H9 (cell line): ENCODE measurements at regions not wholly inside any gene's neighbourhood (a gene's known extent, or its start where the extent isn't known, plus 50 kb on each side); places are given as distances from the start of the nearest gene placed in this dataset.

Experiments used
- DNase-seq: peaks from one replicate; pipeline ENCODE4 v3.0.0-alpha.2; 2017
- H2AFZ ChIP-seq: one replicate; pipeline ENCODE4 v1.6.1; 2013; ENCODE audit warnings: mild to moderate bottlenecking, low read length, control low read depth, moderate library complexity
- H2AK5ac ChIP-seq: 2 replicates; pipeline ENCODE4 v1.6.1; 2013; ENCODE audit warnings: low read length, control low read depth, mixed read lengths; ENCODE audit not compliant: insufficient read length
- H2BK120ac ChIP-seq: one replicate; pipeline ENCODE4 v1.6.1; 2013; ENCODE audit warnings: low read depth, mild to moderate bottlenecking, low read length, control low read depth, inconsistent platforms; ENCODE audit not compliant: poor library complexity, severe bottlenecking
- H2BK12ac ChIP-seq: 2 replicates; pipeline ENCODE4 v1.6.1; 2013; ENCODE audit warnings: low read length, control low read depth, mixed read lengths, low read depth; ENCODE audit not compliant: insufficient read length
- H2BK15ac ChIP-seq: 2 replicates; pipeline ENCODE4 v1.6.1; 2013; ENCODE audit warnings: low read depth, low read length, control low read depth
- H2BK20ac ChIP-seq: one replicate; pipeline ENCODE4 v1.6.1; 2013; ENCODE audit warnings: low read depth, mild to moderate bottlenecking, low read length, control low read depth, inconsistent platforms; ENCODE audit not compliant: poor library complexity, severe bottlenecking
- H2BK5ac ChIP-seq: 2 replicates; pipeline ENCODE4 v1.6.1; 2013; ENCODE audit warnings: low read length, control low read depth, mixed read lengths; ENCODE audit not compliant: insufficient read length
- H3K14ac ChIP-seq: 2 replicates; pipeline ENCODE4 v1.6.1; 2013; ENCODE audit warnings: low read length, control low read depth; ENCODE audit not compliant: insufficient read depth
- H3K18ac ChIP-seq: 2 replicates; pipeline ENCODE4 v1.6.1; 2013; ENCODE audit warnings: low read depth, mild to moderate bottlenecking, mixed read lengths, low read length, control low read depth; ENCODE audit not compliant: insufficient read length
- H3K23ac ChIP-seq: 2 replicates; pipeline ENCODE4 v1.6.1; 2013; ENCODE audit warnings: low read length, control low read depth, mixed read lengths, low read depth; ENCODE audit not compliant: insufficient read length
- H3K23me2 ChIP-seq: 2 replicates; pipeline ENCODE4 v1.6.1; 2013; ENCODE audit warnings: low read depth, mild to moderate bottlenecking, mixed read lengths, low read length, control low read depth; ENCODE audit not compliant: insufficient read length, poor library complexity, severe bottlenecking
- H3K27ac ChIP-seq: 2 replicates; pipeline ENCODE4 v1.5.1; 2013; ENCODE audit warnings: low read length, control low read depth, mixed read lengths, low read depth; ENCODE audit not compliant: insufficient read length
- H3K27me3 ChIP-seq: 2 replicates; pipeline ENCODE4 v1.6.1; 2013; ENCODE audit warnings: low read length, control low read depth, inconsistent platforms; ENCODE audit not compliant: insufficient read depth
- H3K4ac ChIP-seq: 2 replicates; pipeline ENCODE4 v1.6.1; 2013; ENCODE audit warnings: low read depth, mild to moderate bottlenecking, control low read depth, inconsistent platforms, low read length, moderate library complexity
- H3K4me1 ChIP-seq: 2 replicates; pipeline ENCODE4 v1.6.1; 2013; ENCODE audit warnings: low read length, control low read depth, inconsistent platforms; ENCODE audit not compliant: insufficient read depth
- H3K4me2 ChIP-seq: 2 replicates; pipeline ENCODE4 v1.6.1; 2013; ENCODE audit warnings: low read length, control low read depth, mixed read lengths; ENCODE audit not compliant: insufficient read length, insufficient read depth
- H3K56ac ChIP-seq: 2 replicates; pipeline ENCODE4 v1.6.1; 2013; ENCODE audit warnings: low read depth, mild to moderate bottlenecking, mixed read lengths, low read length, control low read depth; ENCODE audit not compliant: insufficient read length
- H3K79me1 ChIP-seq: 2 replicates; pipeline ENCODE4 v1.6.1; 2013; ENCODE audit warnings: low read depth, mild to moderate bottlenecking, moderate library complexity, low read length, control low read depth, inconsistent platforms; ENCODE audit not compliant: insufficient read depth, poor library complexity, severe bottlenecking
- H3K79me2 ChIP-seq: 2 replicates; pipeline ENCODE4 v1.6.1; 2013; ENCODE audit warnings: low read length, control low read depth, inconsistent platforms; ENCODE audit not compliant: insufficient read depth
- H3K9ac ChIP-seq: 2 replicates; pipeline ENCODE4 v1.6.1; 2013; ENCODE audit warnings: low read length, control low read depth, mixed read lengths; ENCODE audit not compliant: insufficient read length; ENCODE audit errors: extremely low read depth
- H3K9me3 ChIP-seq: one replicate; pipeline ENCODE4 v1.6.1; 2013; ENCODE audit warnings: low read depth, low read length, inconsistent platforms; ENCODE audit not compliant: control insufficient read depth
- H3T11ph ChIP-seq: one replicate; pipeline ENCODE4 v1.6.1; 2013; ENCODE audit warnings: mild to moderate bottlenecking, low read length, control low read depth, inconsistent platforms
- H4K20me1 ChIP-seq: one replicate; pipeline ENCODE4 v1.6.1; 2013; ENCODE audit not compliant: control insufficient read depth, insufficient read length, insufficient read depth
- H4K5ac ChIP-seq: 2 replicates; pipeline ENCODE4 v1.6.1; 2013; ENCODE audit warnings: low read depth, mild to moderate bottlenecking, mixed read lengths, low read length, control low read depth; ENCODE audit not compliant: insufficient read length
- H4K8ac ChIP-seq: replicated peaks from 2 replicates; pipeline ENCODE4 v1.6.1; 2013; ENCODE audit warnings: low read length, control low read depth, mixed read lengths, low read depth; ENCODE audit not compliant: insufficient read length
- H4K91ac ChIP-seq: 2 replicates; pipeline ENCODE4 v1.6.1; 2013; ENCODE audit warnings: low read depth, mild to moderate bottlenecking, moderate library complexity, mixed read lengths, low read length, control low read depth; ENCODE audit not compliant: insufficient read length
- H3K27ac Mint-ChIP-seq, 3 experiments: 2 replicates in 2 of 3; 3 replicates in 1 of 3; pipeline ENCODE4 v1.8.0; 2020 to 2021; ENCODE audit warnings: mixed read lengths in 3 of 3, mild to moderate bottlenecking in 1 of 3, moderate library complexity in 1 of 3
- H3K27me3 Mint-ChIP-seq: 2 replicates; pipeline ENCODE4 v1.8.0; 2021; ENCODE audit warnings: low read depth, mild to moderate bottlenecking, moderate library complexity, mixed read lengths
- H3K36me3 Mint-ChIP-seq, 3 experiments: 2 replicates in 2 of 3; 3 replicates in 1 of 3; pipeline ENCODE4 v1.8.0; 2020 to 2021; ENCODE audit warnings: low read depth in 3 of 3, mixed read lengths in 3 of 3; ENCODE audit not compliant: insufficient read depth in 1 of 3
- H3K4me1 Mint-ChIP-seq, 2 experiments: 2 replicates each; pipeline ENCODE4 v1.8.0; 2020; ENCODE audit warnings: mixed read lengths in 2 of 2
- H3K4me3 Mint-ChIP-seq, 2 experiments: 2 replicates in 1 of 2; 3 replicates in 1 of 2; pipeline ENCODE4 v1.8.0; 2020 to 2021; ENCODE audit warnings: mild to moderate bottlenecking in 2 of 2, mixed read lengths in 2 of 2, moderate library complexity in 1 of 2
- H3K9me3 Mint-ChIP-seq, 2 experiments: 2 replicates in 1 of 2; 3 replicates in 1 of 2; pipeline ENCODE4 v1.8.0; 2020; ENCODE audit warnings: mild to moderate bottlenecking in 2 of 2, mixed read lengths in 2 of 2, moderate library complexity in 1 of 2
- WGBS: extraction: QIAGEN DNeasy Blood & Tissue Kit; methylation state at CpG from one replicate; pipeline ENCODE4 v1.1.7; 2013; ENCODE audit warnings: missing lambda C conversion rate, low lambda C conversion rate, mixed read lengths; ENCODE audit not compliant: insufficient read length; ENCODE audit errors: extremely low coverage; 5-methylcytosine and 5-hydroxymethylcytosine counted together
- TF ChIP-seq, protein P1 (sequence below): fragments of 200-600 bp; sonication (generic); conservative IDR thresholded peaks from 3 replicates; pipeline ENCODE4 v1.8.0; 2021; ENCODE audit warnings: antibody characterized with exemption, mild to moderate bottlenecking

- no peak overlapping the region for H3K4me2 ChIP-seq
- no CpG with 5 or more reads among the region's 6 CpGs for WGBS
- no peak overlapping the region for H3K4me3 Mint-ChIP-seq
Measured at GRCh38 chr16:5575121-5575520, 477.5 kb upstream of the EEF2KMT start.

More at GRCh38 chr16:5575121-5575520, 477.5 kb upstream of the EEF2KMT start:
- no peaks in the 10 kb centered on the region for H3K4me1 ChIP-seq
- H3T11ph ChIP-seq = no peak overlapping the region
- no peaks in the 10 kb centered on the region for H3K23me2 ChIP-seq
- H2AK5ac ChIP-seq = no peak overlapping the region
- H2BK20ac ChIP-seq = no peak overlapping the region
- no peak for DNase-seq
- Mint-ChIP-seq H3K36me3 (peaks cover 0 to 3% (median 0%) of the 10 kb centered on the region in 3 experiments; a peak in 3 of 7 replicates), H3K9me3 (peaks cover 0 to 2% of the 10 kb centered on the region in 2 experiments; a peak in 2 of 5 replicates), H3K27ac (no peak overlapping the region), H3K4me1 (peaks cover 8 to 12% of the 10 kb centered on the region in 2 experiments), H3K27me3 (no peaks in the 10 kb centered on the region; the same call in none of the 2 replicates)
- H3K4ac ChIP-seq = no peak overlapping the region
- H2BK120ac ChIP-seq = no peak overlapping the region
- H2BK5ac ChIP-seq = no peak overlapping the region
- H3K56ac ChIP-seq = no peak overlapping the region
- H3K79me2 ChIP-seq = no peaks in the 10 kb centered on the region
- no peak overlapping the region for H2BK12ac ChIP-seq
- H3K9me3 ChIP-seq = no peaks in the 10 kb centered on the region
- H4K5ac ChIP-seq = no peak overlapping the region
- H3K9ac ChIP-seq = no peak overlapping the region
- TF ChIP-seq, protein P1, sequence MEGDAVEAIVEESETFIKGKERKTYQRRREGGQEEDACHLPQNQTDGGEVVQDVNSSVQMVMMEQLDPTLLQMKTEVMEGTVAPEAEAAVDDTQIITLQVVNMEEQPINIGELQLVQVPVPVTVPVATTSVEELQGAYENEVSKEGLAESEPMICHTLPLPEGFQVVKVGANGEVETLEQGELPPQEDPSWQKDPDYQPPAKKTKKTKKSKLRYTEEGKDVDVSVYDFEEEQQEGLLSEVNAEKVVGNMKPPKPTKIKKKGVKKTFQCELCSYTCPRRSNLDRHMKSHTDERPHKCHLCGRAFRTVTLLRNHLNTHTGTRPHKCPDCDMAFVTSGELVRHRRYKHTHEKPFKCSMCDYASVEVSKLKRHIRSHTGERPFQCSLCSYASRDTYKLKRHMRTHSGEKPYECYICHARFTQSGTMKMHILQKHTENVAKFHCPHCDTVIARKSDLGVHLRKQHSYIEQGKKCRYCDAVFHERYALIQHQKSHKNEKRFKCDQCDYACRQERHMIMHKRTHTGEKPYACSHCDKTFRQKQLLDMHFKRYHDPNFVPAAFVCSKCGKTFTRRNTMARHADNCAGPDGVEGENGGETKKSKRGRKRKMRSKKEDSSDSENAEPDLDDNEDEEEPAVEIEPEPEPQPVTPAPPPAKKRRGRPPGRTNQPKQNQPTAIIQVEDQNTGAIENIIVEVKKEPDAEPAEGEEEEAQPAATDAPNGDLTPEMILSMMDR = no peak
- no peak overlapping the region for H3K27ac ChIP-seq
- H4K20me1 ChIP-seq = no peaks in the 10 kb centered on the region
- no peaks in the 10 kb centered on the region for H3K79me1 ChIP-seq
- no peak overlapping the region for H2BK15ac ChIP-seq
- H4K8ac ChIP-seq = no peak overlapping the region
- no peak overlapping the region for H3K14ac ChIP-seq
- no peaks in the 10 kb centered on the region for H3K27me3 ChIP-seq
- H3K18ac ChIP-seq = no peak overlapping the region
- no peak overlapping the region for H3K23ac ChIP-seq
- H4K91ac ChIP-seq = no peak overlapping the region
- no peak overlapping the region for H2AFZ ChIP-seq
